Keratinocyte (primary cell): ENCODE measurements at regions not wholly inside any gene's neighbourhood (a gene's known extent, or its start where the extent isn't known, plus 50 kb on each side); places are given as distances from the start of the nearest gene placed in this dataset.
"Not testable (repeated sequence)": the region's sequence is repeated elsewhere in the genome, so short reads cannot be mapped to it uniquely, and the experiment has no call there.

Experiments
- DNase-seq: peaks from one replicate; pipeline ENCODE4 v3.0.0-alpha.2; 2011; ENCODE audit warnings: low read depth, missing footprints, low spot score
- FAIRE-seq: peaks from 2 replicates; lab custom pipeline; 2011; peaks lifted over from hg19 to GRCh38; lab: Jason Lieb, UNC
- H2AFZ ChIP-seq: 2 replicates; pipeline ENCODE4 v1.6.0; 2012; ENCODE audit warnings: low read length, control low read depth, inconsistent platforms; ENCODE audit not compliant: control insufficient read depth
- H3K27ac ChIP-seq: 2 replicates; pipeline ENCODE4 v1.5.1; 2011; ENCODE audit warnings: low read length; ENCODE audit not compliant: control insufficient read depth, insufficient read depth
- H3K27me3 ChIP-seq: 3 replicates; pipeline ENCODE4 v1.6.0; 2011; ENCODE audit warnings: low read length; ENCODE audit not compliant: control insufficient read depth, insufficient read depth; ENCODE audit errors: extremely low read depth
- H3K36me3 ChIP-seq, 2 experiments: 2 replicates in 1 of 2; 3 replicates in 1 of 2; pipeline ENCODE4 v1.5.1; 2011; ENCODE audit warnings: low read length in 2 of 2, mild to moderate bottlenecking in 1 of 2; ENCODE audit not compliant: control insufficient read depth in 2 of 2, insufficient read depth in 2 of 2; ENCODE audit errors: extremely low read depth in 1 of 2
- H3K4me1 ChIP-seq: 3 replicates; pipeline ENCODE4 v1.5.1; 2011; ENCODE audit warnings: low read length; ENCODE audit not compliant: control insufficient read depth, insufficient read depth; ENCODE audit errors: extremely low read depth
- H3K4me2 ChIP-seq: 3 replicates; pipeline ENCODE4 v1.6.0; 2011; ENCODE audit warnings: low read depth, low read length; ENCODE audit not compliant: control insufficient read depth, insufficient read depth; ENCODE audit errors: extremely low read depth
- H3K4me3 ChIP-seq, 3 experiments: fragments of 200-600 bp in 1 of 3; sonication (generic) in 1 of 3; 2 replicates in 2 of 3; 3 replicates in 1 of 3; pipeline ENCODE4 v1.5.1; 2011 to 2016; ENCODE audit warnings: low read length in 3 of 3, mild to moderate bottlenecking in 3 of 3, control low read depth in 2 of 3, inconsistent platforms in 1 of 3, low read depth in 1 of 3, mixed read lengths in 1 of 3, mixed run types in 1 of 3, moderate library complexity in 1 of 3; ENCODE audit not compliant: control insufficient read depth in 2 of 3, insufficient read depth in 2 of 3; ENCODE audit errors: extremely low read depth in 1 of 3
- H3K79me2 ChIP-seq: 2 replicates; pipeline ENCODE4 v1.6.0; 2012; ENCODE audit warnings: low read length; ENCODE audit not compliant: control insufficient read depth, insufficient read depth
- H3K9ac ChIP-seq: 3 replicates; pipeline ENCODE4 v1.6.0; 2011; ENCODE audit warnings: low read length; ENCODE audit not compliant: control insufficient read depth, insufficient read depth; ENCODE audit errors: extremely low read depth
- H3K9me1 ChIP-seq: 3 replicates; pipeline ENCODE4 v1.6.0; 2011; ENCODE audit warnings: low read length; ENCODE audit not compliant: control insufficient read depth, insufficient read depth; ENCODE audit errors: extremely low read depth
- H3K9me3 ChIP-seq: 2 replicates; pipeline ENCODE4 v1.5.1; 2012; ENCODE audit warnings: low read depth, low read length; ENCODE audit not compliant: control insufficient read depth
- H4K20me1 ChIP-seq: 3 replicates; pipeline ENCODE4 v1.6.0; 2011; ENCODE audit warnings: low read length; ENCODE audit not compliant: control insufficient read depth, insufficient read depth; ENCODE audit errors: extremely low read depth
- EZH2 ChIP-seq: IDR thresholded peaks from one replicate; pipeline ENCODE4 v1.6.1; 2012; ENCODE audit warnings: inconsistent platforms, mild to moderate bottlenecking, low read length, moderate library complexity
- dilution Hi-C: fragments of 300-500 bp; cut with MboI; formaldehyde crosslinking; loops from one replicate; pipeline ENCODE4 v1.7.0; 2020; ENCODE audit warnings: low sequenced_read_pairs; ENCODE audit not compliant: extremely low pct_ligation_motif_present

- no peak overlapping the region for H3K4me3 ChIP-seq
- no peak overlapping the region for H2AFZ ChIP-seq
- H3K9me3 ChIP-seq = no peaks in the 10 kb centered on the region
- H3K79me2 ChIP-seq = no peaks in the 10 kb centered on the region
- FAIRE-seq (no peak), DNase-seq (no peak)
- no peak overlapping the region for H3K9ac ChIP-seq
- peaks cover 24% of the 10 kb centered on the region for H3K27me3 ChIP-seq
- no peaks in the 10 kb centered on the region for H3K36me3 ChIP-seq
- H3K4me2 ChIP-seq = no peak overlapping the region
- H4K20me1 ChIP-seq = no peaks in the 10 kb centered on the region
- no peak overlapping the region for H3K27ac ChIP-seq
- H3K9me1 ChIP-seq = no peaks in the 10 kb centered on the region
- H3K4me1 ChIP-seq = no peaks in the 10 kb centered on the region
- dilution Hi-C loops = no loop called here
- TF ChIP-seq EZH2 = no peak
Measured at GRCh38 chr1:233819042-233819441, 85.4 kb upstream of the SLC35F3 start.

GRCh38 chr1:233824179-233824578 is 80.3 kb upstream of the SLC35F3 start:
- H3K9me1 ChIP-seq, H3K9ac ChIP-seq, H3K4me3 ChIP-seq, H4K20me1 ChIP-seq, FAIRE-seq, H3K9me3 ChIP-seq, H3K27me3 ChIP-seq, H3K36me3 ChIP-seq, H3K27ac ChIP-seq, dilution Hi-C loops, H3K4me1 ChIP-seq, H2AFZ ChIP-seq, H3K4me2 ChIP-seq, H3K79me2 ChIP-seq, DNase-seq: not testable (repeated sequence)

GRCh38 chr1:233827937-233828336 is 76.5 kb upstream of the SLC35F3 start:
- H3K36me3 ChIP-seq, H3K9me1 ChIP-seq, dilution Hi-C loops, H3K27me3 ChIP-seq, H3K4me1 ChIP-seq, H2AFZ ChIP-seq, H4K20me1 ChIP-seq, H3K79me2 ChIP-seq, FAIRE-seq, H3K9me3 ChIP-seq, H3K4me3 ChIP-seq, H3K27ac ChIP-seq, H3K9ac ChIP-seq, H3K4me2 ChIP-seq, DNase-seq: not testable (repeated sequence)
